Muscle layer of colon (tissue), 2 donors: ENCODE measurements at regions not wholly inside any gene's neighbourhood (a gene's known extent, or its start where the extent isn't known, plus 50 kb on each side); places are given as distances from the start of the nearest gene placed in this dataset.

Experiments used
- H3K27ac ChIP-seq: one replicate; pipeline ENCODE4 v1.7.0; 2013; ENCODE audit warnings: low read depth, mild to moderate bottlenecking, low read length, moderate library complexity
- H3K27me3 ChIP-seq, 2 donors: one replicate each; pipeline ENCODE4 v1.7.0; 2013; ENCODE audit warnings: low read length in 2 of 2, mild to moderate bottlenecking in 2 of 2; ENCODE audit not compliant: insufficient read depth in 2 of 2, control insufficient read depth in 1 of 2
- H3K36me3 ChIP-seq: one replicate; pipeline ENCODE4 v1.7.0; 2013; ENCODE audit warnings: mild to moderate bottlenecking, low read length; ENCODE audit not compliant: insufficient read depth
- H3K4me1 ChIP-seq: one replicate; pipeline ENCODE4 v1.7.0; 2013; ENCODE audit warnings: mild to moderate bottlenecking, low read length; ENCODE audit not compliant: insufficient read depth
- H3K4me3 ChIP-seq, 2 donors: one replicate each; pipeline ENCODE4 v1.7.0; 2013; ENCODE audit warnings: low read length in 2 of 2, low read depth in 1 of 2, mild to moderate bottlenecking in 1 of 2, moderate library complexity in 1 of 2
- H3K9ac ChIP-seq: one replicate; pipeline ENCODE4 v1.7.0; 2013; ENCODE audit warnings: low read length
- H3K9me3 ChIP-seq: one replicate; pipeline ENCODE4 v1.7.0; 2013; ENCODE audit warnings: mild to moderate bottlenecking, low read length
- donor health status: abdominal sarcoma.
- donor health status: Adenocarcinoma of cecum.

GRCh38 chr12:67026487-67027246, 242.5 kb upstream of the CAND1 start:
- H3K4me3 ChIP-seq, result no peak overlapping the region
- H3K9me3 ChIP-seq, result no peaks in the 10 kb centered on the region
- H3K36me3 ChIP-seq, result no peaks in the 10 kb centered on the region
- H3K4me1 ChIP-seq, result peaks cover 8% of the 10 kb centered on the region
- no peaks in the 10 kb centered on the region for H3K27me3 ChIP-seq
- no peak overlapping the region for H3K27ac ChIP-seq
- no peak overlapping the region for H3K9ac ChIP-seq

GRCh38 chr12:67028529-67028928, 240.6 kb upstream of the CAND1 start:
- no peaks in the 10 kb centered on the region for H3K9me3 ChIP-seq
- no peak overlapping the region for H3K9ac ChIP-seq
- no peaks in the 10 kb centered on the region for H3K27me3 ChIP-seq
- H3K4me1 ChIP-seq, result peaks cover 8% of the 10 kb centered on the region
- no peak overlapping the region for H3K27ac ChIP-seq
- H3K4me3 ChIP-seq, result no peak overlapping the region
- H3K36me3 ChIP-seq, result no peaks in the 10 kb centered on the region

GRCh38 chr12:67034110-67034879, 234.9 kb upstream of the CAND1 start:
- Histone ChIP-seq H3K9ac (no peak overlapping the region), H3K36me3 (no peaks in the 10 kb centered on the region), H3K9me3 (no peaks in the 10 kb centered on the region), H3K27ac (no peak overlapping the region), H3K27me3 (no peaks in the 10 kb centered on the region), H3K4me3 (no peak overlapping the region), H3K4me1 (peaks cover 13% of the 10 kb centered on the region)

- no peak overlapping the region for H3K27ac ChIP-seq
- no peak overlapping the region for H3K9ac ChIP-seq
- H3K27me3 ChIP-seq, result no peaks in the 10 kb centered on the region
- no peaks in the 10 kb centered on the region for H3K9me3 ChIP-seq
- no peak overlapping the region for H3K4me3 ChIP-seq
- no peaks in the 10 kb centered on the region for H3K36me3 ChIP-seq
- peaks cover 21% of the 10 kb centered on the region for H3K4me1 ChIP-seq
These were observed 234.0 kb upstream of the CAND1 start for GRCh38 chr12:67035121-67035520.

GRCh38 chr12:67038486-67038885, 230.7 kb upstream of the CAND1 start:
- H3K4me1 ChIP-seq, result peaks cover 48% of the 10 kb centered on the region

GRCh38 chr12:67039995-67040860, 228.9 kb upstream of the CAND1 start:
- Histone ChIP-seq H3K9me3 (no peaks in the 10 kb centered on the region), H3K27me3 (no peaks in the 10 kb centered on the region), H3K27ac (peak overlapping the region; percentile 33), H3K4me1 (peaks cover 59% of the 10 kb centered on the region), H3K36me3 (no peaks in the 10 kb centered on the region), H3K9ac (no peak overlapping the region), H3K4me3 (no peak overlapping the region)

More at GRCh38 chr12:67038486-67038885, 230.7 kb upstream of the CAND1 start:
- Histone ChIP-seq H3K27ac (no peak overlapping the region), H3K9ac (no peak overlapping the region), H3K9me3 (no peaks in the 10 kb centered on the region), H3K27me3 (no peaks in the 10 kb centered on the region), H3K36me3 (no peaks in the 10 kb centered on the region), H3K4me3 (no peak overlapping the region)

GRCh38 chr12:67040861-67041137, 228.4 kb upstream of the CAND1 start:
- no peaks in the 10 kb centered on the region for H3K36me3 ChIP-seq

GRCh38 chr12:67042697-67043131, 226.4 kb upstream of the CAND1 start:
- H3K9me3 ChIP-seq, result no peaks in the 10 kb centered on the region
- no peak overlapping the region for H3K27ac ChIP-seq
- H3K9ac ChIP-seq, result no peak overlapping the region
- H3K4me1 ChIP-seq, result peaks cover 61% of the 10 kb centered on the region
- H3K4me3 ChIP-seq, result no peak overlapping the region
- H3K36me3 ChIP-seq, result no peaks in the 10 kb centered on the region
- no peaks in the 10 kb centered on the region for H3K27me3 ChIP-seq

More at GRCh38 chr12:67040861-67041137, 228.4 kb upstream of the CAND1 start:
- Histone ChIP-seq H3K4me3 (no peak overlapping the region), H3K9ac (no peak overlapping the region), H3K9me3 (no peaks in the 10 kb centered on the region), H3K27me3 (no peaks in the 10 kb centered on the region), H3K4me1 (peaks cover 61% of the 10 kb centered on the region), H3K27ac (no peak overlapping the region)

- H3K9me3 ChIP-seq, result no peaks in the 10 kb centered on the region
- no peak overlapping the region for H3K9ac ChIP-seq
- no peak overlapping the region for H3K27ac ChIP-seq
- no peaks in the 10 kb centered on the region for H3K27me3 ChIP-seq
- H3K4me1 ChIP-seq, result peaks cover 59% of the 10 kb centered on the region
- no peak overlapping the region for H3K4me3 ChIP-seq
- H3K36me3 ChIP-seq, result no peaks in the 10 kb centered on the region
These were observed 225.4 kb upstream of the CAND1 start for GRCh38 chr12:67043771-67044170.

GRCh38 chr12:67045650-67046049, 223.5 kb upstream of the CAND1 start:
- Histone ChIP-seq H3K27me3 (no peaks in the 10 kb centered on the region), H3K4me3 (no peak overlapping the region), H3K4me1 (peaks cover 40% of the 10 kb centered on the region), H3K9me3 (no peaks in the 10 kb centered on the region), H3K9ac (no peak overlapping the region), H3K27ac (no peak overlapping the region), H3K36me3 (no peaks in the 10 kb centered on the region)

GRCh38 chr12:67046062-67046461, 223.1 kb upstream of the CAND1 start:
- peaks cover 38% of the 10 kb centered on the region for H3K4me1 ChIP-seq
- no peaks in the 10 kb centered on the region for H3K9me3 ChIP-seq
- H3K36me3 ChIP-seq, result no peaks in the 10 kb centered on the region
- no peak overlapping the region for H3K4me3 ChIP-seq
- H3K27me3 ChIP-seq, result no peaks in the 10 kb centered on the region
- no peak overlapping the region for H3K9ac ChIP-seq
- H3K27ac ChIP-seq, result no peak overlapping the region
